HG03139 (cell line): ENCODE measurements at regions not wholly inside any gene's neighbourhood (a gene's known extent, or its start where the extent isn't known, plus 50 kb on each side); places are given as distances from the start of the nearest gene placed in this dataset.

Experiments
- ATAC-seq: cut with Tn5 transposase; IDR thresholded peaks from one replicate; pipeline ENCODE4 v1.9.1; 2021; ENCODE audit not compliant: unreplicated experiment

- no peak for ATAC-seq
Observed at GRCh38 chr20:6265204-6265904, 142.5 kb upstream of the FERMT1 start.

- ATAC-seq, result no peak
Observed at GRCh38 chr20:6253396-6253795, 130.6 kb upstream of the FERMT1 start.

- ATAC-seq, result no peak
Observed at GRCh38 chr20:6245436-6245835, 122.6 kb upstream of the FERMT1 start.

- no peak for ATAC-seq
Observed at GRCh38 chr20:6241591-6241990, 118.8 kb upstream of the FERMT1 start.

GRCh38 chr20:6240059-6240458, 117.2 kb upstream of the FERMT1 start:
- no peak for ATAC-seq

- ATAC-seq, result no peak
Observed at GRCh38 chr20:6238421-6238820, 115.6 kb upstream of the FERMT1 start.

GRCh38 chr20:6235510-6235909, 112.7 kb upstream of the FERMT1 start:
- ATAC-seq, result no peak

GRCh38 chr20:6232436-6232835, 109.6 kb upstream of the FERMT1 start:
- no peak for ATAC-seq

- no peak for ATAC-seq
Observed at GRCh38 chr20:6231556-6231955, 108.7 kb upstream of the FERMT1 start.

- no peak for ATAC-seq
Observed at GRCh38 chr20:6228302-6228843, 105.5 kb upstream of the FERMT1 start.

GRCh38 chr20:6213311-6213710, 90.5 kb upstream of the FERMT1 start:
- ATAC-seq, result no peak

- no peak for ATAC-seq
Observed at GRCh38 chr20:6212903-6213302, 90.1 kb upstream of the FERMT1 start.

GRCh38 chr20:6209093-6209492, 86.3 kb upstream of the FERMT1 start:
- no peak for ATAC-seq

- ATAC-seq, result no peak
Observed at GRCh38 chr20:6200092-6200491, 77.3 kb upstream of the FERMT1 start.

- no peak for ATAC-seq
Observed at GRCh38 chr20:6185268-6185667, 62.4 kb upstream of the FERMT1 start.

GRCh38 chr20:6184086-6184485, 61.3 kb upstream of the FERMT1 start:
- ATAC-seq, result no peak

GRCh38 chr20:6180531-6180930, 57.7 kb upstream of the FERMT1 start:
- ATAC-seq, result no peak

GRCh38 chr20:6178537-6178936, 55.7 kb upstream of the FERMT1 start:
- no peak for ATAC-seq

- ATAC-seq, result no peak
Observed at GRCh38 chr20:6173481-6173880, 50.7 kb upstream of the FERMT1 start.
